ENCODE measurements at regions not wholly inside any gene's neighbourhood (a gene's known extent, or its start where the extent isn't known, plus 50 kb on each side); places are given as distances from the start of the nearest gene placed in this dataset.

DNA sequence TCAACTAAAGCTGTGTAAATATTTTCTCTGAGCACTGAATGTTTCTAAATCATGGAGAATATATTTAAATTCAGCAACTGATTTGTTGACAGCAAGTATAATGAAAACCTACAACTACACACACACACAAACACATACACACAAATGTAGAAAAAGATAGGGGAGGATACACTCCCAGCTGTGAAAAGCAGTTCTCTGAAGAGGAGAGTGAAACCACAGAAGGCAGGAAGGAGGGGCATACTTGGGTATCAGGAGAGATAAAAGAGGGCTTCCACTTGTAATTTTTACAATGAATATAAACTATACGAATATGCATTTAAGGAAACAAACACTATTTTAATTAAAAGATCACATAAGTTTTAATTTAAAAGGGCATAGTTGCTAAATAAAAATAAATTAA is 227.8 kb upstream of the SLC24A2 start:
- Mint-ChIP-seq H3K27ac (ENCODE audit: unreplicated experiment) (no peak overlapping the region), H3K4me1 (ENCODE audit: unreplicated experiment) (peaks cover 7% of the 10 kb centered on the region), H3K27me3 (ENCODE audit: unreplicated experiment) (no peaks in the 10 kb centered on the region), H3K4me3 (ENCODE audit: unreplicated experiment) (no peak overlapping the region), H3K36me3 (ENCODE audit: unreplicated experiment) (no peaks in the 10 kb centered on the region), H3K9me3 (ENCODE audit: unreplicated experiment) (peaks cover 15% of the 10 kb centered on the region)
- DNase-seq (ENCODE audit: extremely low spot score, unreplicated experiment) = no peak
- TF ChIP-seq, protein P1, sequence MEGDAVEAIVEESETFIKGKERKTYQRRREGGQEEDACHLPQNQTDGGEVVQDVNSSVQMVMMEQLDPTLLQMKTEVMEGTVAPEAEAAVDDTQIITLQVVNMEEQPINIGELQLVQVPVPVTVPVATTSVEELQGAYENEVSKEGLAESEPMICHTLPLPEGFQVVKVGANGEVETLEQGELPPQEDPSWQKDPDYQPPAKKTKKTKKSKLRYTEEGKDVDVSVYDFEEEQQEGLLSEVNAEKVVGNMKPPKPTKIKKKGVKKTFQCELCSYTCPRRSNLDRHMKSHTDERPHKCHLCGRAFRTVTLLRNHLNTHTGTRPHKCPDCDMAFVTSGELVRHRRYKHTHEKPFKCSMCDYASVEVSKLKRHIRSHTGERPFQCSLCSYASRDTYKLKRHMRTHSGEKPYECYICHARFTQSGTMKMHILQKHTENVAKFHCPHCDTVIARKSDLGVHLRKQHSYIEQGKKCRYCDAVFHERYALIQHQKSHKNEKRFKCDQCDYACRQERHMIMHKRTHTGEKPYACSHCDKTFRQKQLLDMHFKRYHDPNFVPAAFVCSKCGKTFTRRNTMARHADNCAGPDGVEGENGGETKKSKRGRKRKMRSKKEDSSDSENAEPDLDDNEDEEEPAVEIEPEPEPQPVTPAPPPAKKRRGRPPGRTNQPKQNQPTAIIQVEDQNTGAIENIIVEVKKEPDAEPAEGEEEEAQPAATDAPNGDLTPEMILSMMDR (IDR thresholded peaks at IDR 0.05) = no peak

DNA sequence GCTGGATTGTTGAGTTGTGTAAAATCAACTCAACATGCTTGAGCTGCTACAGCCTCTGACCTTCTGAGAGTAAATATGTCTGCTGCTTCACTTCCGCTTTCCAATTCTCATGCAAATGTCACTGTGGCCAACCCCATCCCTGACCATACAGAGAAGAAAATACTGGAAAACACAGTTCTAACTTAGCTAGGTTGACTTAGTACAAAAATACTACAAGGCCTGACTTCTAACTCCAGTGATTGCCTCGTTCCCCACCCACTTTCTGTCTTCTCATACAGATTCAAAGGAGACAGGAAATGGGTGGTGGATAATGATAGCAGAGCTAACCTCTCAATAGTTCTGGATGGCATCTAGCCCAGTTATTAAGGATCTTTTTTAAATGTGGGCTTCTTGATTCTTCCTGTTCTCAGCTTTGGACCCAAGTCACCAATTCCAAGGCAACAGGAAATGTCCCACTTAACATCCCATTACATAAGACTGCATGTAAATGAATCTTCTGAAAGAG is 226.6 kb upstream of the SLC24A2 start:
- DNase-seq (ENCODE audit: extremely low spot score, unreplicated experiment) = no peak
- Mint-ChIP-seq H3K4me1 (ENCODE audit: unreplicated experiment) (peaks cover 7% of the 10 kb centered on the region), H3K4me3 (ENCODE audit: unreplicated experiment) (no peak overlapping the region), H3K27ac (ENCODE audit: unreplicated experiment) (no peak overlapping the region), H3K27me3 (ENCODE audit: unreplicated experiment) (no peaks in the 10 kb centered on the region), H3K9me3 (ENCODE audit: unreplicated experiment) (peaks cover 21% of the 10 kb centered on the region), H3K36me3 (ENCODE audit: unreplicated experiment) (peaks cover 5% of the 10 kb centered on the region)
- TF ChIP-seq, protein P1 (IDR thresholded peaks at IDR 0.05) = no peak

DNA sequence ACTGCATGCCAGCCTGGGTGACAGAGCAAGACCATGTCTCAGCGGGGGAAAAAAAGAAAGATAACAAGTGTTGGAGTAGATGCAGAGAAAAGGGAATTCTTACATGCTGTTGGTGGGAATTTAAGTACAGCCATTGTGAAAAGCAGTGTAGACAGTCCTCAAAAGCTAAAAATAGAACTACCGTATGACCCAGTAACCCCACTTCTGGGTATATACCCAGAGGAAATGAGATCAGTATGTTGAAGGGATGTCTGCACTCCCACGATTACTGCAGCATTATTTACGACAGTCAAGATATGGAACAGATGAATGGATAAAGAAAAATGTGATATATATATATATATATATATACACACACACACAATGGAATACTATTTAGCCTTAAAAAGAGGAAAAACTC is 225.3 kb upstream of the SLC24A2 start:
- Mint-ChIP-seq H3K4me3 (ENCODE audit: unreplicated experiment) (no peak overlapping the region), H3K27ac (ENCODE audit: unreplicated experiment) (no peak overlapping the region), H3K4me1 (ENCODE audit: unreplicated experiment) (peaks cover 7% of the 10 kb centered on the region), H3K27me3 (ENCODE audit: unreplicated experiment) (no peaks in the 10 kb centered on the region), H3K36me3 (ENCODE audit: unreplicated experiment) (peaks cover 5% of the 10 kb centered on the region), H3K9me3 (ENCODE audit: unreplicated experiment) (peaks cover 26% of the 10 kb centered on the region)
- TF ChIP-seq, protein P1 (IDR thresholded peaks at IDR 0.05) = no peak
- DNase-seq (ENCODE audit: extremely low spot score, unreplicated experiment) = no peak

DNA sequence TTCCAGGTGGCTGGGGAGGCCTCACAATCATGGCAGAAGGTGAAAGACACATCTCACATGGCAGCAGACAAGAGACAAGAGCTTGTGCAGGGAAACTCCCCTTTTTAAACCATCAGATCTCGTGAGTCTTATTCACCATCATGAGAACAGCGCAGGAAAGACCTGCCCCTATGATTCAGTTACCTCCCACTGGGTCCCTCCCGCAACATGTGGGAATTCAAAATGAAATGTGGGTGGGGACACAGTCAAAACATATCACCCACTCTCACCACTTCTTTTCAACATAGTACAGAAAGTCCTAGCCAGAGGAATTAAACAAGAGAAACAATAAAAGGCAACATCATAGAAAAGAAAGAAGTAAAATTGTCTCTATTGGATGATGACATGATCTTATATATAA is 223.4 kb upstream of the SLC24A2 start:
- no peak for DNase-seq (ENCODE audit: extremely low spot score, unreplicated experiment)
- H3K9me3 Mint-ChIP-seq (ENCODE audit: unreplicated experiment) = peaks cover 30% of the 10 kb centered on the region
- no peak overlapping the region for H3K27ac Mint-ChIP-seq (ENCODE audit: unreplicated experiment)
- TF ChIP-seq, protein P1 (IDR thresholded peaks at IDR 0.05) = no peak
- H3K4me1 Mint-ChIP-seq (ENCODE audit: unreplicated experiment) = peaks cover 7% of the 10 kb centered on the region
- H3K4me3 Mint-ChIP-seq (ENCODE audit: unreplicated experiment) = no peak overlapping the region
- peaks cover 5% of the 10 kb centered on the region for H3K36me3 Mint-ChIP-seq (ENCODE audit: unreplicated experiment)
- no peaks in the 10 kb centered on the region for H3K27me3 Mint-ChIP-seq (ENCODE audit: unreplicated experiment)

DNA sequence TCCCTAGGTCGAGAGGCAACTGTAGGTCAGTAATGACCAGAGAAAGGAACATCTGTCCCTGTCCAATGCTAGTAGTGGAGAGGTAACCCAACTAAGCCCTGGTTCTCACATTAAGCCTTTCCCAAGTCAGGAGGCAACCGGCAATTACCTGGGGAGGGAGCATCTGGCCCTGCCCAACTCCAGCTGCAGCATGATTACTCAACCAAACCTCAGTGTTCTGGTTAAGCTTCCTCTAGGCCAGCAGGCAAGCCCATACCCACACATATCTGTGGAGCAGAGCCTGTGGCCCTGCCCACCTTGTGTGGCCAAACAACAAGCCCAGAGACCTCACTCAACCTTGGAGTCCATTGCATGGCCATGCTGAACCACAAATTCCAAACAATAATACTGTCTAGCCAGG is 220.8 kb upstream of the SLC24A2 start:
- no peak overlapping the region for H3K4me3 Mint-ChIP-seq (ENCODE audit: unreplicated experiment)
- H3K36me3 Mint-ChIP-seq (ENCODE audit: unreplicated experiment) = peaks cover 5% of the 10 kb centered on the region
- H3K9me3 Mint-ChIP-seq (ENCODE audit: unreplicated experiment) = peaks cover 26% of the 10 kb centered on the region
- H3K27me3 Mint-ChIP-seq (ENCODE audit: unreplicated experiment) = no peaks in the 10 kb centered on the region
- H3K27ac Mint-ChIP-seq (ENCODE audit: unreplicated experiment) = no peak overlapping the region
- DNase-seq (ENCODE audit: extremely low spot score, unreplicated experiment) = no peak
- no peaks in the 10 kb centered on the region for H3K4me1 Mint-ChIP-seq (ENCODE audit: unreplicated experiment)
- TF ChIP-seq, protein P1 (IDR thresholded peaks at IDR 0.05) = no peak
